Endothelial cell of umbilical vein (primary cell): ENCODE measurements at regions not wholly inside any gene's neighbourhood (a gene's known extent, or its start where the extent isn't known, plus 50 kb on each side); places are given as distances from the start of the nearest gene placed in this dataset.
"Not testable (repeated sequence)": the region's sequence is repeated elsewhere in the genome, so short reads cannot be mapped to it uniquely, and the experiment has no call there.

ENCODE experiments used
- EZH2 ChIP-seq: IDR thresholded peaks from 2 replicates; pipeline ENCODE4 v1.6.1; 2012; ENCODE audit warnings: borderline replicate concordance, low read depth, mild to moderate bottlenecking, moderate library complexity, low read length, inconsistent platforms; ENCODE audit not compliant: severe bottlenecking
- FOS ChIP-seq: IDR thresholded peaks from 2 replicates; pipeline ENCODE4 v1.6.1; 2011; ENCODE audit warnings: mild to moderate bottlenecking, low read length, moderate library complexity, borderline replicate concordance; ENCODE audit not compliant: insufficient read depth
- JUN ChIP-seq: IDR thresholded peaks from 2 replicates; pipeline ENCODE4 v1.6.1; 2011; ENCODE audit warnings: borderline replicate concordance, low read depth; ENCODE audit not compliant: insufficient read length, insufficient read depth
- MYC ChIP-seq: IDR thresholded peaks from one replicate; pipeline ENCODE4 v1.6.1; 2011; ENCODE audit warnings: mild to moderate bottlenecking, low read depth, low read length
- POLR2A ChIP-seq: IDR thresholded peaks from 2 replicates; pipeline ENCODE4 v1.6.1; 2012; ENCODE audit warnings: low read depth, mild to moderate bottlenecking, control low read depth, low read length
- POLR2AphosphoS5 ChIP-seq: IDR thresholded peaks from 2 replicates; pipeline ENCODE4 v1.6.1; 2012; ENCODE audit warnings: low read depth, mild to moderate bottlenecking, control low read depth, low read length, moderate library complexity; ENCODE audit not compliant: insufficient read depth
- TF ChIP-seq, protein P1 (sequence below): IDR thresholded peaks from 2 replicates; pipeline ENCODE4 v1.6.1; 2011; ENCODE audit not compliant: insufficient read depth, insufficient read length
- TF ChIP-seq, protein P2 (sequence below), 2 donors: IDR thresholded peaks; 1 replicate in 1 of 2; 2 replicates in 1 of 2; pipeline ENCODE4 v1.5.1; 2011; ENCODE audit warnings: low read length in 2 of 2, mild to moderate bottlenecking in 2 of 2, moderate library complexity in 2 of 2, control low read depth in 1 of 2, inconsistent platforms in 1 of 2, low read depth in 1 of 2; ENCODE audit not compliant: insufficient read depth in 1 of 2; ENCODE audit errors: extremely low read depth in 1 of 2

DNA sequence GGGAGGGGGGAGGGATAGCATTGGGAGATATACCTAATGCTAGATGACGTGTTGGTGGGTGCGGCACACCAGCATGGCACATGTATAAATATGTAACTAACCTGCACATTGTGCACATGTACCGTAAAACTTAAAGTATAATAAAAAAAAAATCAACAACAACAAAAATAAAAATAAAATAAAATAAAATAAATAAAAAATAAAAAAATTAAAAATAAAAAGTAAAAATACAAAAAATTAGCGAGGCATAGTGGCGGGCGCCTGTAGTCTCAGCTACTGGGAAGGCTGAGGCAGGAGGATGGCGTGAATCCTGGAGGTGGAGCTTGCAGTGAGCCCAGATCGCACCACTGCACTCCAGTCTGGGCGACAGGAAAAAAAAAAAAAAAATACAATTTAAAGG is 650.0 kb upstream of the LRRTM4 start:
- TF ChIP-seq, protein P1, sequence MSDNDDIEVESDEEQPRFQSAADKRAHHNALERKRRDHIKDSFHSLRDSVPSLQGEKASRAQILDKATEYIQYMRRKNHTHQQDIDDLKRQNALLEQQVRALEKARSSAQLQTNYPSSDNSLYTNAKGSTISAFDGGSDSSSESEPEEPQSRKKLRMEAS: not testable (repeated sequence)
- TF ChIP-seq POLR2A, EZH2, POLR2AphosphoS5, MYC, FOS, JUN: not testable (repeated sequence)
- TF ChIP-seq, protein P2, sequence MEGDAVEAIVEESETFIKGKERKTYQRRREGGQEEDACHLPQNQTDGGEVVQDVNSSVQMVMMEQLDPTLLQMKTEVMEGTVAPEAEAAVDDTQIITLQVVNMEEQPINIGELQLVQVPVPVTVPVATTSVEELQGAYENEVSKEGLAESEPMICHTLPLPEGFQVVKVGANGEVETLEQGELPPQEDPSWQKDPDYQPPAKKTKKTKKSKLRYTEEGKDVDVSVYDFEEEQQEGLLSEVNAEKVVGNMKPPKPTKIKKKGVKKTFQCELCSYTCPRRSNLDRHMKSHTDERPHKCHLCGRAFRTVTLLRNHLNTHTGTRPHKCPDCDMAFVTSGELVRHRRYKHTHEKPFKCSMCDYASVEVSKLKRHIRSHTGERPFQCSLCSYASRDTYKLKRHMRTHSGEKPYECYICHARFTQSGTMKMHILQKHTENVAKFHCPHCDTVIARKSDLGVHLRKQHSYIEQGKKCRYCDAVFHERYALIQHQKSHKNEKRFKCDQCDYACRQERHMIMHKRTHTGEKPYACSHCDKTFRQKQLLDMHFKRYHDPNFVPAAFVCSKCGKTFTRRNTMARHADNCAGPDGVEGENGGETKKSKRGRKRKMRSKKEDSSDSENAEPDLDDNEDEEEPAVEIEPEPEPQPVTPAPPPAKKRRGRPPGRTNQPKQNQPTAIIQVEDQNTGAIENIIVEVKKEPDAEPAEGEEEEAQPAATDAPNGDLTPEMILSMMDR (IDR thresholded peaks at IDR 0.05; ENCODE audit: extremely low read depth in 1 of 2, insufficient read depth in 1 of 2, low read depth in 1 of 2, low read length in 2 of 2): not testable (repeated sequence)
